NCI-H748 (cell line): ENCODE measurements at regions not wholly inside any gene's neighbourhood (a gene's known extent, or its start where the extent isn't known, plus 50 kb on each side); places are given as distances from the start of the nearest gene placed in this dataset.
A peak's percentile ranks its signal among the peaks of the same experiment; 100 is the strongest.
"Not testable (repeated sequence)": the region's sequence is repeated elsewhere in the genome, so short reads cannot be mapped to it uniquely, and the experiment has no call there.

Experiments used
- DNase-seq: peaks from one replicate; lab custom pipeline; 2025; ENCODE audit not compliant: unreplicated experiment; lab: John Stamatoyannopoulos, UW

DNA sequence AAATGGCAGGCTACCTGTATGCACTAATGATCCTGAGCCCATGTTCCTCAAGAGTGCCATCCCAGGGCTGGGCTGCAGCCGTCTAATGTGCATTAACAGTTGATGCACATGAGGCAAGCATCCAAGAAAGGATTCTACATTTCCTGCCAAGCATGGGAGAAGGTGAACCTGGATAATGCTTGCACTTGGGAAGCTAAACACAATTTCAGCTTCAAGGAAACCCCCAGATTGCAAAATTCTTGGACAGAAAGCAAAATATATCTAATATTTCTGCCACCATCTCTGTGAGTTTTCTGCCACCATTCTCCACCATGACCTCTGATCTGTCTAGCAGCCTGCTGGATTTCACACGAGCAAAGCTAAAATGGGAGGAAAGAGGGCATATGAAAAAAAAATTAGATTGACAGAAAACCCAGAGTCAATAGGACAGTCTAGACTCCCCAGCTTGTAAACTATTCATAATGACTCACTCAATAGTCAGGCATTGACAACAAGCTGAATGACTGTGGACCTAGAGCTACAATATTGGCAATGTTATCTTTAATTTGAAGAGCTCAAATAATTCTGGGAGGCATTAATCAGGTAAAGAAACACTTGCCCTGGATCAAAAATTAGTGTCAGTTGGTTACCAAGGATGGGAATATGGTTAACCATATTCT is 91.9 kb upstream of the BCL2L14 start:
- no peak for DNase-seq

- DNase-seq: no peak
Observed at GRCh38 chr12:11980115-11980514, 90.6 kb upstream of the BCL2L14 start.

- DNase-seq: no peak
Observed at GRCh38 chr12:11981121-11981733, 89.5 kb upstream of the BCL2L14 start.

- no peak for DNase-seq
Observed at GRCh38 chr12:11984417-11984816, 86.3 kb upstream of the BCL2L14 start.

DNA sequence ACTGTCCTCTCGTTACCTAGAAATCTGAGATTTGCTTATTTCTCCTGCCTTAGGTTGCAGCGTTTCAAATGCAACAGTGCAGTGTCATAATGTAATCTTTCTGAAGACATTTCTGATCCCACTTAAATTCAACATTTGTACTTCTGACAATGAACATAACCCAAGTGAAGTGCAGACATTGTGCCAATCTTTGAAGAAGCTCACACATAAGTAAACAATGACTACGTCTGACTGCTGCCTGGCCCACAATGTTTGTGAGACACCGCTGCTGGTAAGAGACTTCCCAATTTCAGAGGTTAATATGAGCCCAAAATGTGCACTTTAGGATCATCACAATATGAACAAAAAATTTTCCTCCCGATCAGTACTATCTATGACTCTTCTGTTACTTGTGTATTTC is 84.6 kb upstream of the BCL2L14 start:
- no peak for DNase-seq

- DNase-seq: no peak
Observed at GRCh38 chr12:11987901-11988300, 82.8 kb upstream of the BCL2L14 start.

- DNase-seq: no peak
Observed at GRCh38 chr12:11991604-11992003, 79.1 kb upstream of the BCL2L14 start.

GRCh38 chr12:11992515-11992914 is 78.2 kb upstream of the BCL2L14 start:
- no peak for DNase-seq

DNA sequence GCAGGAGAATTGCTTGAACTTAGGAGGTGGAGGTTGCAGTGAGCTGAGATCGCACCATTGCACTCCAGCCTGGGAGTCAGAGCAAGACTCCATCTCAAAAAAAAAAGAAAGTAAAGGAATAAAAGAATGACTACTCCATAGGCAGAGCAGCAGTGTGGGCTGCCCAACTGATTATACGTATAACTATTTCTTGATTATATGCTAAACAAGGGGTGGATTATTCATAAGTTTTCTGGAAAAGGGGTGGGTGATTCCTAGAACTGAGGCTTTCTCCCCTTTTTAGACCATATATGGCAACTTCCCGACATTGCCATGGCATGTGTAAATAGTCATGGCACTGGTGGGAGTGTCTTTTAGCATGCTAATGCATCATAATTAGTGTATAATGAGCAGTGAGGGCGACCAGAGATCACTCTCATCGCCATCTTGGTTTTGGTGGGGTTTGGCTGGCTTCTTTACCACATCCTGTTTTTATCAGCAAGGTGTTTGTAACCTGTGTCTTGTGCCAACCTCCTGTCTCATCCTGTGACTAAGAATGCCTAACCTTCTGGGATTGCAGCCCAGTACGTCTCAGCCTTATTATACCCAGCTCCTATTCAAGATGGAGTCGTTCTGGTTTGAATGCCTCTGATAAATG is 72.3 kb upstream of the BCL2L14 start:
- DNase-seq: not testable (repeated sequence)

DNA sequence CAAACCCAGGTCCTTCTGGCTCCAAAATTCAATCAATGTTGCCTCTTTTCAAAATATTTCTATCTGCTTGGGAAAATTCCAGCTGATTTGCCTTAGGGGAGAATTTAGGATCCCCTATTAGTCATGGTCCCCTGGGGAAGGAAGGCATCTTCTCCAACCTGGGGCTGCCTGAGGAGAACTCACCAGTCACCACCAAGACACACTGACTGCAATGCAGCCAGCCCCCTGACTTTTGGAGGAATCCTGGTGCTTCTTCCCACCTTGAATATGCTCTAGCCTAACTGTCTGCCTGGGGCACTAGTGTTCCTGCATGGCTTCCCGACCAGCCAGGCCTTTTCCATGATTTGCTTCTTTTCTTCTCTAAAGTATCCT is 71.8 kb upstream of the BCL2L14 start:
- no peak for DNase-seq

- DNase-seq: no peak
Observed at GRCh38 chr12:12003609-12004008, 67.1 kb upstream of the BCL2L14 start.

DNA sequence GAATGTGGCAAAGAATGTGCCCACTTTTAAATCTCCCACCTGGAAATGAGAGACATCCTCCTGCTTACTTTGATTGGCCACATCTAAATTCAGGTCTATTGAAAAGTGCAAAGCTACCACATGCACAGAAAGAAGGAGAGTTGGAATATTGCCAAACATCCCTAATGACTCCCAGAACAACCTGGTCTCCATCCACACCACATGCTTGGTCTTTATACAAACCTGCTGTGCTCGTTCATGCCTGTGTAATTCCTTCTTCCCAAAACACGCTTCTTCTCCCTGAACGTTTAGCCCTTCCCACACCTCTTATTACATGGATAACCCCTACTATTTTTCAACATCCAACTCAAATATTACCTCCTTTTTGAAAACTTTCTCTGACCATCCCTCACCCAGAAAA is 66.2 kb upstream of the BCL2L14 start:
- peak; percentile 53 for DNase-seq

GRCh38 chr12:12007001-12007712 is 63.6 kb upstream of the BCL2L14 start:
- DNase-seq: no peak

- DNase-seq: no peak
Observed at GRCh38 chr12:12007713-12008231, 63.0 kb upstream of the BCL2L14 start.

DNA sequence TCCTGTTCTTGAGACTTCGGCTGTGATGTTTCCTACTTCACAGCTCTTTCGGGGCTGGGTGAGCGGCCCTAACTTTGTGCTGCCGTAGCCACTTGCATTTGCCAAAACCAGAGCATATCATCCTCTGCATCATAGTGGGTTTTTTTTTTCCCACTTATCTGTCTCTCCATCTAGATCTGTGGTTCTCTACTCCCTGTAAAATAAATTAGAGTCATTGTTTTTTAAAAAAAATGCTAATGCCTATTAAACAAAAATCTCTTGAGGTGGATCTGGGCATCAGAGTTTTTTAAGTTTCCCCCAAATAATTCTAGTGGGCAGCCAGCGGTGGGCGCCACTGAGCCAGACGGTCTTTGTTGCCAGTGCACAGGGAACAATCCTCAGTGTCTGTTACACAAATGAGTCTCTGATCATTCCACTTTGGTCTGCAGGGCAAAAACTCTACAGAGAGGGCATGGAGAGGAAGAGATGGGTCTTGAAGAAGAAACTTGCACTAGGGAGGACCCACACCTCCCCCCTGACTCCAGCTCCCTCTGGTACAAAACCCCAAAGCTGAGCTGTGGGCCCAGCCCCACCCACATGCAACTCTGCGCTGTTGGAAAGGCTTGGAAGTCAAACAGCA is 62.4 kb upstream of the BCL2L14 start:
- no peak for DNase-seq

GRCh38 chr12:12008931-12009611 is 61.7 kb upstream of the BCL2L14 start:
- peak; percentile 84 for DNase-seq

- not testable (repeated sequence) for DNase-seq
Observed at GRCh38 chr12:12009749-12010276, 60.9 kb upstream of the BCL2L14 start.

DNA sequence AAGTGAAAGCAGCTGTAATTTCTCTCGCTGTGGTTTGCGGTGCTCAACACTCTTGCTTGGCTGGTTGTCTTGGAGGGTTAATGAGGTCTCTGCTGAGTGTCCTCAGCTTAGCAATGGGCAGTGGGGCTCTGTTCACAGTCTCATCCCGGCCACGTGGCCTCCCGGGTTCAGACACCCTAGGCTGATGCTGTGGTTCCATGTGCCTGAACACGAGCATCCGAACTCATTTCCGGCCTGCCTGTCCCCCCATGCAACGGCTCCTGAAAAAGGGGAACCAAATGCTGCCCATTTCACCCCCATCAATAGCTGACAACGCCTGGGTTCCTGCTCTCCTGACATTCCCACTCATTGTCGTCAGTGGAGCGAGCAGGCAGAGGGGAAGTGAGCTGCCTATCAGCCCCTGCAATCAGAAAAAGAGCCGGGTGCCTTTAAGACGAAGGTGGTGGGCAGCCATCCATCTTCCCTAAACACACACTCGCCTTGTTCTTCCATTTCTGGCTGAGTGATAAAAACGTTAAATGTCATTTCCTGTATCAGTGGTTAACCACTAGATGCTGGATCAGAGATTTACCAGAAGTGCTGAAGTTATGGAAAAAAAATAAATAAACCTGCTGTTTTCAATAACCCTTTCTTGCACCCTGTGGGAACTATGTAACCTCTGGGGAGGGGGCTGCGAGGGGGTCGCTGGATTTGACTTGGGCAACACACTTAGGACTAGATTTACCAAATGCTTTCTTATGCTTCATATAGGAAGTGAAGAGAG is 60.3 kb upstream of the BCL2L14 start:
- DNase-seq: no peak

GRCh38 chr12:12011880-12012260 is 58.9 kb upstream of the BCL2L14 start:
- no peak for DNase-seq
